SK-N-SH (cell line): ENCODE measurements at regions not wholly inside any gene's neighbourhood (a gene's known extent, or its start where the extent isn't known, plus 50 kb on each side); places are given as distances from the start of the nearest gene placed in this dataset.

Experiments used
- CTCF ChIA-PET: fragments of 300-600, 350-600 bp; formaldehyde crosslinking; extraction: SDS; loops from one replicate; lab custom pipeline; 2021; lab: Yijun Ruan, JAX
- POLR2A ChIA-PET: fragments of 350-600 bp; sonication (Branson Sonifier 250); formaldehyde crosslinking; extraction: SDS; loops from one replicate; lab custom pipeline; 2020; ENCODE audit warnings: antibody characterized with exemption, inconsistent platforms; lab: Yijun Ruan, JAX
- DNase-seq: peaks from one replicate; pipeline ENCODE4 v3.0.0; 2012
- H2AFZ ChIP-seq: fragments of 200-600 bp; sonication (generic); 2 replicates; pipeline ENCODE4 v1.8.1; 2016; ENCODE audit warnings: antibody characterized with exemption, mild to moderate bottlenecking, low read depth
- H3F3A ChIP-seq: fragments of 200-600 bp; sonication (generic); replicated peaks from 2 replicates; pipeline ENCODE3; 2016; ENCODE audit warnings: antibody characterized with exemption, mild to moderate bottlenecking; ENCODE audit not compliant: insufficient read depth
- H3K27ac ChIP-seq, 2 experiments: fragments of 200-500 bp in 1 of 2; fragments of 200-600 bp in 1 of 2; sonication (Bioruptor generic) in 1 of 2; sonication (generic), shearing (Covaris generic) in 1 of 2; 2 replicates each; pipeline versions ENCODE4 v1.5.1 to v1.6.1; 2014 to 2016; ENCODE audit warnings: low read depth in 2 of 2, inconsistent platforms in 1 of 2, low read length in 1 of 2, mild to moderate bottlenecking in 1 of 2, mixed read lengths in 1 of 2
- H3K27me3 ChIP-seq: fragments of 200-600 bp; sonication (generic), shearing (Covaris generic); 2 replicates; pipeline ENCODE4 v1.6.1; 2016; ENCODE audit warnings: mixed run types; ENCODE audit not compliant: insufficient read depth
- H3K36me3 ChIP-seq, 2 experiments: fragments of 200-500 bp in 1 of 2; fragments of 200-600 bp in 1 of 2; sonication (Bioruptor generic) in 1 of 2; sonication (generic) in 1 of 2; replicated peaks in 1 of 2; 2 replicates each; pipeline versions ENCODE3 to v1.5.1; 2014 to 2016; ENCODE audit warnings: low read length in 1 of 2, mild to moderate bottlenecking in 1 of 2; ENCODE audit not compliant: insufficient read depth in 2 of 2, control insufficient read depth in 1 of 2
- H3K4me1 ChIP-seq, 2 experiments: fragments of 200-500 bp in 1 of 2; fragments of 200-600 bp in 1 of 2; sonication (Bioruptor generic) in 1 of 2; sonication (generic), shearing (Covaris generic) in 1 of 2; 2 replicates each; pipeline versions ENCODE4 v1.5.1 to v1.6.1; 2014 to 2016; ENCODE audit warnings: low read depth in 1 of 2, low read length in 1 of 2, mixed run types in 1 of 2; ENCODE audit not compliant: insufficient read depth in 2 of 2, control insufficient read depth in 1 of 2
- H3K4me2 ChIP-seq: fragments of 200-600 bp; sonication (generic), shearing (Covaris generic); 2 replicates; pipeline ENCODE4 v1.6.1; 2017; ENCODE audit warnings: mixed run types
- H3K4me3 ChIP-seq, 2 experiments: fragments of 200-500 bp in 1 of 2; fragments of 200-600 bp in 1 of 2; sonication (Bioruptor generic) in 1 of 2; sonication (generic), shearing (Covaris generic) in 1 of 2; 2 replicates each; pipeline versions ENCODE4 v1.5.1 to v1.8.1; 2014 to 2016; ENCODE audit warnings: low read depth in 2 of 2, inconsistent platforms in 1 of 2, low read length in 1 of 2, mild to moderate bottlenecking in 1 of 2, mixed read lengths in 1 of 2, moderate library complexity in 1 of 2
- H3K79me2 ChIP-seq: fragments of 200-600 bp; sonication (generic); 2 replicates; pipeline ENCODE4 v1.8.1; 2017; ENCODE audit warnings: mild to moderate bottlenecking; ENCODE audit not compliant: insufficient read depth
- H3K9ac ChIP-seq: fragments of 200-600 bp; sonication (generic); 2 replicates; pipeline ENCODE4 v1.6.1; 2017; ENCODE audit warnings: mixed run types
- H3K9me2 ChIP-seq: fragments of 200-600 bp; sonication (generic); 2 replicates; pipeline ENCODE4 v1.6.1; 2017; ENCODE audit warnings: mixed run types
- H3K9me3 ChIP-seq: fragments of 200-600 bp; sonication (generic); 2 replicates; pipeline ENCODE4 v1.6.1; 2017; ENCODE audit warnings: mixed run types, mild to moderate bottlenecking, moderate library complexity
- H4K20me1 ChIP-seq: fragments of 200-600 bp; sonication (generic); 2 replicates; pipeline ENCODE4 v1.6.1; 2017; ENCODE audit warnings: mild to moderate bottlenecking, mixed run types; ENCODE audit not compliant: insufficient read depth
- CHD2 ChIP-seq: fragments of 150-350 bp; IDR thresholded peaks from 2 replicates; pipeline ENCODE4 v1.6.1; 2018; ENCODE audit warnings: low read length; ENCODE audit not compliant: partially characterized antibody
- CTCF ChIP-seq: fragments of 200-600 bp; sonication (generic); IDR thresholded peaks from 2 replicates; pipeline ENCODE4 v1.6.1; 2017; ENCODE audit warnings: antibody characterized with exemption, mild to moderate bottlenecking, moderate library complexity
- EP300 ChIP-seq, 2 experiments: IDR thresholded peaks; 2 replicates each; pipeline versions ENCODE4 v1.4.0 to v1.6.1; 2012; ENCODE audit warnings: borderline replicate concordance in 1 of 2, low read depth in 1 of 2, low read length in 1 of 2
- EZH2phosphoT487 ChIP-seq: fragments of 200-600 bp; sonication (generic); IDR thresholded peaks from 2 replicates; pipeline ENCODE4 v1.6.1; 2017; ENCODE audit warnings: low read depth, mixed run types, mild to moderate bottlenecking, antibody characterized with exemption, moderate library complexity, borderline replicate concordance
- GABPA ChIP-seq: IDR thresholded peaks from 2 replicates; pipeline ENCODE4 v1.4.0; 2012; ENCODE audit warnings: low read depth, mild to moderate bottlenecking
- IRF3 ChIP-seq: fragments of 150-350 bp; IDR thresholded peaks from 2 replicates; pipeline ENCODE4 v1.6.1; 2016; ENCODE audit warnings: mild to moderate bottlenecking, low read depth, low read length
- POLR2AphosphoS5 ChIP-seq: IDR thresholded peaks from 2 replicates; pipeline ENCODE4 v1.6.1; 2012; ENCODE audit warnings: low read depth, low read length
- RCOR1 ChIP-seq: fragments of 150-350 bp; IDR thresholded peaks from 2 replicates; pipeline ENCODE4 v1.6.1; 2017; ENCODE audit warnings: antibody characterized with exemption, low read length
- RFX5 ChIP-seq: IDR thresholded peaks from 2 replicates; pipeline ENCODE4 v1.6.1; 2012; ENCODE audit warnings: mild to moderate bottlenecking, improper control_type of control experiment, low read length
- RXRA ChIP-seq: IDR thresholded peaks from 2 replicates; pipeline ENCODE4 v1.4.0; 2012; ENCODE audit warnings: low read depth, mild to moderate bottlenecking, borderline replicate concordance
- YY1 ChIP-seq: IDR thresholded peaks from 2 replicates; pipeline ENCODE4 v1.4.0; 2012; ENCODE audit warnings: low read depth, mild to moderate bottlenecking
- WGBS: methylation state at CpG from one replicate; pipeline ENCODE4 v1.1.6; 2017; ENCODE audit warnings: low lambda C conversion rate; 5-methylcytosine and 5-hydroxymethylcytosine counted together

- H3K27ac ChIP-seq = no peak overlapping the region
- H3K27me3 ChIP-seq = no peaks in the 10 kb centered on the region
- no peak for TF ChIP-seq RXRA
- no peak for TF ChIP-seq YY1
- TF ChIP-seq IRF3 = no peak
- TF ChIP-seq CHD2 = no peak
- no peak for TF ChIP-seq GABPA
- TF ChIP-seq CTCF = no peak
- TF ChIP-seq POLR2AphosphoS5 = no peak
- TF ChIP-seq, all 33 proteins: peak for 0
- Histone ChIP-seq H3K36me3 (no peaks in the 10 kb centered on the region), H3F3A (peaks cover 3% of the 10 kb centered on the region), H4K20me1 (no peaks in the 10 kb centered on the region), H3K9me3 (no peaks in the 10 kb centered on the region), H3K9ac (no peak overlapping the region), H3K9me2 (no peaks in the 10 kb centered on the region), H3K4me3 (no peak overlapping the region), H3K4me1 (no peaks in the 10 kb centered on the region), H3K4me2 (no peak overlapping the region), H3K79me2 (no peaks in the 10 kb centered on the region), H2AFZ (no peak overlapping the region)
- WGBS = 62% methylated on average over 1 of the region's 1 CpG
- CTCF ChIA-PET = interaction anchor here (1.4 kb wide), 1 partner anchor 490 kb away, joined by 3 read pairs; no protein-coding TSS in a partner anchor
- POLR2A ChIA-PET = no interaction called here
- no peak for DNase-seq
Measured at GRCh38 chr12:30010071-30011052, 226.6 kb upstream of the TMTC1 start.

GRCh38 chr12:30006021-30006420, 222.3 kb upstream of the TMTC1 start:
- TF ChIP-seq EP300 (IDR thresholded peaks at IDR 0.05; ENCODE audit: borderline replicate concordance in 1 of 2, low read depth in 1 of 2, low read length in 1 of 2) = no peak
- no peak for TF ChIP-seq EZH2phosphoT487
- no peak for TF ChIP-seq RFX5
- TF ChIP-seq YY1 = no peak
- no peak for TF ChIP-seq RCOR1
- TF ChIP-seq CTCF = no peak
- no CpG with 5 or more reads among the region's 1 CpG for WGBS
- H3K79me2 ChIP-seq = no peaks in the 10 kb centered on the region
- no peaks in the 10 kb centered on the region for H3K4me1 ChIP-seq
- H3K36me3 ChIP-seq = no peaks in the 10 kb centered on the region
- H3K4me2 ChIP-seq = no peak overlapping the region
- no peak overlapping the region for H3K27ac ChIP-seq
- no peaks in the 10 kb centered on the region for H3K27me3 ChIP-seq
- no peak overlapping the region for H3K9ac ChIP-seq
- no peaks in the 10 kb centered on the region for H3K9me2 ChIP-seq
- H4K20me1 ChIP-seq = no peaks in the 10 kb centered on the region
- DNase-seq = no peak
- H3K9me3 ChIP-seq = no peaks in the 10 kb centered on the region
- no peak overlapping the region for H3K4me3 ChIP-seq
- CTCF ChIA-PET = no interaction called here
- H3F3A ChIP-seq = peaks cover 3% of the 10 kb centered on the region
- no peak overlapping the region for H2AFZ ChIP-seq
- POLR2A ChIA-PET = no interaction called here
